Mesenchymal stem cell (in vitro differentiated cells and primary cell): ENCODE measurements at regions not wholly inside any gene's neighbourhood (a gene's known extent, or its start where the extent isn't known, plus 50 kb on each side); places are given as distances from the start of the nearest gene placed in this dataset.
"Not testable (repeated sequence)": the region's sequence is repeated elsewhere in the genome, so short reads cannot be mapped to it uniquely, and the experiment has no call there.

ENCODE experiments used
- DNase-seq: peaks from one replicate; pipeline ENCODE4 v3.0.0-alpha.2; 2013
- H2AFZ ChIP-seq: one replicate; pipeline ENCODE4 v1.6.1; 2013; ENCODE audit warnings: low read depth, mild to moderate bottlenecking, control low read depth, inconsistent platforms, low read length, moderate library complexity
- H2AK5ac ChIP-seq: 2 replicates; pipeline ENCODE4 v1.6.1; 2013; ENCODE audit warnings: low read length, moderate library complexity, mild to moderate bottlenecking, inconsistent platforms; ENCODE audit not compliant: severe bottlenecking
- H2BK120ac ChIP-seq: one replicate; pipeline ENCODE4 v1.6.1; 2013; ENCODE audit warnings: low read depth, mild to moderate bottlenecking, inconsistent platforms, low read length, moderate library complexity
- H2BK12ac ChIP-seq, 2 experiments: one replicate each; pipeline ENCODE4 v1.6.1; 2013; ENCODE audit warnings: inconsistent platforms in 2 of 2, low read length in 2 of 2, mild to moderate bottlenecking in 2 of 2, moderate library complexity in 2 of 2, control low read depth in 1 of 2
- H2BK15ac ChIP-seq: one replicate; pipeline ENCODE4 v1.6.1; 2013; ENCODE audit warnings: mild to moderate bottlenecking, low read depth, inconsistent platforms; ENCODE audit not compliant: poor library complexity, severe bottlenecking
- H2BK5ac ChIP-seq: 2 replicates; pipeline ENCODE4 v1.6.1; 2013; ENCODE audit warnings: low read depth, mild to moderate bottlenecking, low read length, control low read depth, inconsistent platforms; ENCODE audit not compliant: poor library complexity, severe bottlenecking
- H3K14ac ChIP-seq, 2 experiments: one replicate each; pipeline ENCODE4 v1.6.1; 2013; ENCODE audit warnings: inconsistent platforms in 2 of 2, low read length in 2 of 2, control low read depth in 1 of 2, mild to moderate bottlenecking in 1 of 2, moderate library complexity in 1 of 2
- H3K18ac ChIP-seq, 2 experiments: one replicate each; pipeline ENCODE4 v1.6.1; 2013; ENCODE audit warnings: inconsistent platforms in 2 of 2, low read length in 2 of 2, control low read depth in 1 of 2, low read depth in 1 of 2, mild to moderate bottlenecking in 1 of 2
- H3K23ac ChIP-seq, 2 experiments: one replicate each; pipeline ENCODE4 v1.6.1; 2013; ENCODE audit warnings: inconsistent platforms in 2 of 2, low read length in 2 of 2, mild to moderate bottlenecking in 2 of 2, moderate library complexity in 2 of 2, control low read depth in 1 of 2
- H3K27ac ChIP-seq: 2 replicates; pipeline ENCODE4 v1.5.1; 2013; ENCODE audit warnings: mild to moderate bottlenecking, moderate library complexity, low read length, control low read depth, inconsistent platforms; ENCODE audit not compliant: poor library complexity, severe bottlenecking
- H3K27me3 ChIP-seq, 2 experiments: 2 replicates each; pipeline versions ENCODE4 v1.6.1 to v1.7.0; 2013; ENCODE audit warnings: low read length in 2 of 2, mild to moderate bottlenecking in 2 of 2, moderate library complexity in 2 of 2, control low read depth in 1 of 2, inconsistent platforms in 1 of 2; ENCODE audit not compliant: control insufficient read depth in 1 of 2, insufficient read depth in 1 of 2
- H3K36me3 ChIP-seq, 2 experiments: 2 replicates each; pipeline versions ENCODE4 v1.6.1 to v1.7.0; 2013; ENCODE audit warnings: low read length in 2 of 2, control low read depth in 1 of 2, inconsistent platforms in 1 of 2, low read depth in 1 of 2, mild to moderate bottlenecking in 1 of 2; ENCODE audit not compliant: insufficient read depth in 2 of 2, control insufficient read depth in 1 of 2
- H3K4ac ChIP-seq, 2 experiments: one replicate each; pipeline ENCODE4 v1.6.1; 2013; ENCODE audit warnings: inconsistent platforms in 2 of 2, low read length in 2 of 2, mild to moderate bottlenecking in 2 of 2, moderate library complexity in 2 of 2, control low read depth in 1 of 2, low read depth in 1 of 2
- H3K4me1 ChIP-seq: 2 replicates; pipeline ENCODE4 v1.6.1; 2013; ENCODE audit warnings: low read depth, low read length, control low read depth; ENCODE audit not compliant: control insufficient read depth, insufficient read depth
- H3K4me2 ChIP-seq: 2 replicates; pipeline ENCODE4 v1.6.1; 2013; ENCODE audit warnings: low read length, mild to moderate bottlenecking, inconsistent platforms; ENCODE audit not compliant: poor library complexity, severe bottlenecking
- H3K4me3 ChIP-seq, 2 experiments: 2 replicates each; pipeline versions ENCODE4 v1.5.1 to v1.7.0; 2013; ENCODE audit warnings: low read length in 2 of 2, mild to moderate bottlenecking in 2 of 2, control low read depth in 1 of 2, low read depth in 1 of 2; ENCODE audit not compliant: insufficient read depth in 1 of 2
- H3K79me1 ChIP-seq: replicated peaks from 2 replicates; pipeline ENCODE4 v1.6.1; 2013; ENCODE audit warnings: mild to moderate bottlenecking, control low read depth, low read length, inconsistent platforms; ENCODE audit not compliant: poor library complexity, severe bottlenecking
- H3K9ac ChIP-seq: 2 replicates; pipeline ENCODE4 v1.7.0; 2013; ENCODE audit warnings: mild to moderate bottlenecking, low read length, moderate library complexity
- H3K9me3 ChIP-seq: 2 replicates; pipeline ENCODE4 v1.7.0; 2013; ENCODE audit warnings: mild to moderate bottlenecking, low read length; ENCODE audit not compliant: control insufficient read depth
- H4K8ac ChIP-seq: one replicate; pipeline ENCODE4 v1.6.1; 2013; ENCODE audit warnings: inconsistent platforms, mild to moderate bottlenecking, low read length, moderate library complexity
- H4K91ac ChIP-seq: one replicate; pipeline ENCODE4 v1.6.1; 2013; ENCODE audit warnings: mild to moderate bottlenecking, low read length, inconsistent platforms
- WGBS: methylation state at CpG from one replicate; pipeline ENCODE4 v1.1.7; 2013; ENCODE audit warnings: mixed read lengths; 5-methylcytosine and 5-hydroxymethylcytosine counted together

DNA sequence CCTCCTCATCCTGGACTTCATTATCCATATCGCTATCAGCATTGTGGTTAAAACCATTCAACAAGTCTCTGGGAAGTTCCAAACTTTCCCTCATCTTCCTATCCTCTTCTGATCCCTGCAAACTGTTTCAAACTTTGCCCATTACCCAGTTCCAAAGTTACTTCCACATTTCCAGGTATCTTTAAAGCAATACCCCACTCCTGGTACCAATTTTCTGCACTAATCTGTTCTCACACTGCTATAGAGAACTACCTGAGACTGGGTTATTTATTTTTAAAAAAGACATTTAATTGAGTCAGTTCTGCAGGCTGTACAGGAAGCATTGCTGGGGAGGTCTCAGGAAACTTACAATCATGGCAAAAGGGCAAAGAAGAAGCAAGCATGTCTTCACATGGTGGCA, 147.3 kb downstream of the ARL4A start:
- H3K79me1 ChIP-seq, result no peaks in the 10 kb centered on the region
- no peak overlapping the region for H2BK5ac ChIP-seq
- H2BK15ac ChIP-seq, result no peak overlapping the region
- no peak overlapping the region for H2AFZ ChIP-seq
- H3K4me2 ChIP-seq, result no peak overlapping the region
- no peak overlapping the region for H3K14ac ChIP-seq
- H3K9ac ChIP-seq, result no peak overlapping the region
- no peak overlapping the region for H3K18ac ChIP-seq
- no peak overlapping the region for H2AK5ac ChIP-seq
- H3K36me3 ChIP-seq, result no peaks in the 10 kb centered on the region
- H3K4ac ChIP-seq, result no peak overlapping the region
- WGBS, result 89% methylated on average over 1 of the region's 1 CpG
- no peak overlapping the region for H3K27ac ChIP-seq
- no peak overlapping the region for H3K23ac ChIP-seq
- H4K8ac ChIP-seq, result no peak overlapping the region
- peaks cover 13% of the 10 kb centered on the region for H3K9me3 ChIP-seq
- no peaks in the 10 kb centered on the region for H3K27me3 ChIP-seq
- H4K91ac ChIP-seq, result no peak overlapping the region
- DNase-seq, result no peak
- no peak overlapping the region for H2BK120ac ChIP-seq
- no peak overlapping the region for H2BK12ac ChIP-seq
- no peak overlapping the region for H3K4me3 ChIP-seq
- H3K4me1 ChIP-seq, result peaks cover 2% of the 10 kb centered on the region

DNA sequence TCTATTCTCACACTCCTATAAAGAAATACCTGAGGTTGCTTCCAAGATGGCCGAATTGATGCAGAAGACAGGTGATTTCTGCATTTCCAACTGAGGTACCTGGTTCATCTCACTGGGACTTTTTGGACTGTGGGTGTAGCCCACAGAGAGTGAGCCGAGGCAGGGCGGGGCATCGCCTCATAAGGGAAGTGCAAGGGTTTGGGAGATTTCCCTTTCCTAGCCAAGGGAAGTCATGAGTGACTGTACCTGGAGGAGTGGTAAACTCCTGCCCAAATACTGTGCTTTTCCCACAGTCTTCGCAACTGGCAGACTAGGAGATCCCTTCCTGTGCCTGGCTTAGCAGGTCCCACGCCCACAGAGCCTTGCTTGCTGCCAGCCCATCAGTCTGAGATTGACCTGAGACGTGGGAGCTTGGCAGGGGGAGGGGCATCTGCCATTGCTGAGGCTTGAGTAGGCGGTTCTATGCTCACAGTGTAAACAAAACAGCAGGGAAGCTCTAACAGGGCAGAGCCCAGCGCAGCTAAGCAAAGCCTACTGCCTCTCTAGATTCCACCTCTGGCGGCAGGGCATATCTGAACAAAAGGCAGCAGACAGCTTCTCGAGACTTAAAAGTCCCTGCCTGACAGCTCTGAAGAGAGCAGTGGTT, 152.2 kb downstream of the ARL4A start:
- Histone ChIP-seq H3K4me2 (no peak overlapping the region), H3K9me3 (peaks cover 7% of the 10 kb centered on the region), H4K91ac (no peak overlapping the region), H2BK15ac (no peak overlapping the region), H3K9ac (no peak overlapping the region), H2BK5ac (no peak overlapping the region), H3K4ac (peak overlapping the region in 1 of 2 experiments; percentile 54), H3K36me3 (no peaks in the 10 kb centered on the region), H2BK120ac (no peak overlapping the region), H3K4me3 (no peak overlapping the region), H3K79me1 (no peaks in the 10 kb centered on the region), H3K18ac (no peak overlapping the region), H3K14ac (no peak overlapping the region), H3K23ac (no peak overlapping the region), H4K8ac (no peak overlapping the region), H2AK5ac (no peak overlapping the region), H3K27ac (no peak overlapping the region), H2BK12ac (no peak overlapping the region), H3K4me1 (peaks cover 3% of the 10 kb centered on the region), H3K27me3 (no peaks in the 10 kb centered on the region), H2AFZ (no peak overlapping the region)
- WGBS, result 58% methylated on average over 11 of the region's 11 CpGs
- DNase-seq, result no peak

DNA sequence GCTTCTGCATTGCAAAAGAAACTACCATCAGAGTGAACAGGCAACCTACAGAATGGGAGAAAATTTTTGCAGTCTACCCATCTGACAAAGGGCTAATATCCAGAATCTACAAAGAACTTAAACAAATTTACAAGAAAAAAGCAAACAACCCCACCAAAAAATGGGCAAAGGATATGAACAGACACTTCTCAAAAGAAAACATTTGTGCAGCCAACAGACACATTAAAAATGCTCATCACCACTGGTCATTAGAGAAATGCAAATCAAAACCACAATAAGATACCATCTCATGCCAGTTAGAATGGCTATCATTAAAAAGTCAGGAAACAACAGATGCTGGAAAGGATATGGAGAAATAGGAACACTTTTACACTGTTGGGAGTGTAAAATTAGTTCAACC, 157.3 kb downstream of the ARL4A start:
- H2AK5ac ChIP-seq, H2AFZ ChIP-seq, H3K36me3 ChIP-seq, H3K14ac ChIP-seq, H4K91ac ChIP-seq, H2BK15ac ChIP-seq, H2BK120ac ChIP-seq, H3K4me3 ChIP-seq, DNase-seq, H3K4ac ChIP-seq, H3K23ac ChIP-seq, H3K4me2 ChIP-seq, H4K8ac ChIP-seq, H3K27me3 ChIP-seq, H3K4me1 ChIP-seq, H3K9ac ChIP-seq, H3K18ac ChIP-seq, H3K79me1 ChIP-seq, H2BK12ac ChIP-seq, H3K27ac ChIP-seq, H2BK5ac ChIP-seq: not testable (repeated sequence)
- peaks cover 19% of the 10 kb centered on the region for H3K9me3 ChIP-seq

DNA sequence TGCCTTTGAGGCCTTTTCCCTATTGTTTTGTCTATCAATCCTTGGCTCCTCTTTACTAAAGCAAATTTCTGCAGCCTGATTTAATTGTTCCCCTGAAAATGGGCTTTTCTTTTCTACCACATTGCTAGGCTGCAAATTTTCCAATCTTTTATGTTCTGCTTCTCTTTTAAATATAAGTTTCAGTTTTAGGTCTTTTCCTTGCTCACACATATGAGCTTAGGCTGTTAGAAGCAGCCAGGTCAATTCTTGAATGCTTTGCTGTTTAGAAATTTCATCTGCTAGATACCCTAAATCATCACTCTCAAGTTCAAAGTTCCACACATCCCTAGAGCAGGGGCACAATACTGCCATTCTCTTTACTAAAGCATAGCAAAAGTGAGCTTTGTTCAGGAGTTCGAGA, 159.6 kb downstream of the ARL4A start:
- Histone ChIP-seq H2BK120ac (no peak overlapping the region), H4K91ac (no peak overlapping the region), H3K18ac (no peak overlapping the region), H3K14ac (no peak overlapping the region), H2AK5ac (no peak overlapping the region), H2BK15ac (no peak overlapping the region), H3K4me1 (no peaks in the 10 kb centered on the region), H3K36me3 (no peaks in the 10 kb centered on the region), H3K27ac (no peak overlapping the region), H3K9me3 (peaks cover 19% of the 10 kb centered on the region), H3K79me1 (no peaks in the 10 kb centered on the region), H2BK12ac (no peak overlapping the region), H3K4me3 (no peak overlapping the region), H3K27me3 (no peaks in the 10 kb centered on the region), H3K9ac (no peak overlapping the region), H2BK5ac (no peak overlapping the region), H4K8ac (no peak overlapping the region), H3K4ac (no peak overlapping the region), H2AFZ (no peak overlapping the region), H3K4me2 (no peak overlapping the region), H3K23ac (no peak overlapping the region)
- no CpG with 5 or more reads among the region's 1 CpG for WGBS
- no peak for DNase-seq
